ENCODE measurements at regions not wholly inside any gene's neighbourhood (a gene's known extent, or its start where the extent isn't known, plus 50 kb on each side); places are given as distances from the start of the nearest gene placed in this dataset.
A peak's percentile ranks its signal among the peaks of the same experiment; 100 is the strongest.
"Not testable (repeated sequence)": the region's sequence is repeated elsewhere in the genome, so short reads cannot be mapped to it uniquely, and the experiment has no call there.

DNA sequence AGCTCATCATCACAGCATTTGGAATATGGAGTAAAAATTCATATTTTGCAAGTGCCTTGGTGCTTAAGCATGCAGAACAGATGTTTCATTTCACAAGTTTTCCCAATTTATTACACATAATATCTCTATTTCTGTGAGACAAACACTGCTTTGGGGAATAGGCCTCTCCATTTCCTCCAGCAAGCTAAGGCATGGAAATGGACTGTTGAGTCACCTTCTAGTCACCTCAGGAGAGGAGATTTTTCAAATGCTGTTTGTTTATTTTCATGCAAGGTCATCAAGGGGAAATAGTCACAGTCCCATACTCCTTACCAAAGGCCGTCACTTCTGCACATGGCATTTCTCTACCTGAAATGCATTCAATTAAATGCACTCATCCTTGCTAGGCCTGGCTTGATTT, 57.4 kb upstream of the NUTM2D start:
- DNase-seq = not testable (repeated sequence)

DNA sequence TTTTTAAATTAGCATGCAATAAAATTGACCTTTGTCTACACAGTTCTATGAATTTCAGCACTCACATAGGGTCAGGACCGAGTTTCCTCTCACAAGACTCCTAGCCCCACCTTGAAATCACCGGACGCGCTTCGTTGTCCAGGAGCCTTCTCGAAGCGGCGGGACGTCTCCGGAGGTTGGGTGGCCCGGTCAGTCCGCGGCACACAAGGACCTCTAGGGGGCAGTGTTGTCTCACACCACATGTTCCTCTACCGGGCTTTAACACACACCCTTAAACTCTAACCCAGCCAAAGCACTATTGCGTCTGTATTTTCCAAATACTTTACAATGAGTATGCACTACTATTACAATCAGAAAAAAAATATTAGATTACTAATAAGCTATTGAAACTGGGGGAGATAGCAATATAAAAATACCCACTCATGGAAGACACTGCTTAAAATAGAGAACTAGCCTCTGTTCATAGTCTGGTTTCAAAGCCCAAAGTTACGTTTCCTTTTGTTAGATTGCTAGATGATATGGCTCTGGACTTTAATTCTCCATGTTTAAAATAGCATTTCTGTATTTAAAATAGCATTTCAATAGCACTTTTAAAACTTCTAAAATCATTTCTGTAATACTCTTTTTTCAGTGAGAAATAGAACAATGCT, 56.0 kb upstream of the NUTM2D start:
- peak; percentile 22 for DNase-seq

- DNase-seq = not testable (repeated sequence)
Observed at GRCh38 chr10:87302132-87302531, 55.4 kb upstream of the NUTM2D start.

GRCh38 chr10:87303707-87304106, 53.8 kb upstream of the NUTM2D start:
- not testable (repeated sequence) for DNase-seq

DNA sequence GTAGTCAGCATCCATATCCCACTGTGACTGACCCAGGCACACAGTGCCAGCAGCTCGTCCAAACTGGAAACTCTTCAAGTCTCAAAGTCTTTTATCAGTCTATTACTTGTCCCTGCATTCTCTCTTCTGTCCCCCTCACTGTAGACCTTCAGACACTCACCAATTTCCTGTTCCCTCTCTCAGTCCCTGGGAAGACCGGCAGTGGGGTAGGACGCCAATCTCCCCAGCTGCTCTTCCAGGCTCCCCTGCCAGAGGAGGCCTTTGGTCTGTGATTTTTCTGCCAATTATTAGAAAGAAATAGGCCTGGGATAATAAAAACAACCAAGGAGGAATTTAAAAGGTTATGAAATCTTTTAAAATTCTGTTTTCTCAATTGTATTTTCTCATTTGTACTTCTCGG, 50.9 kb upstream of the NUTM2D start:
- DNase-seq = not testable (repeated sequence)
